NCI-H2029 treated with DMSO at 0.1 percent for 48 hours (cell line): ENCODE measurements at regions not wholly inside any gene's neighbourhood (a gene's known extent, or its start where the extent isn't known, plus 50 kb on each side); places are given as distances from the start of the nearest gene placed in this dataset.

ENCODE experiments used
- DNase-seq: peaks from one replicate; lab custom pipeline; 2025; lab: John Stamatoyannopoulos, UW

- DNase-seq: no peak
These were observed 242.7 kb downstream of the MREG start for GRCh38 chr2:215770668-215771067.

GRCh38 chr2:215769246-215769645 is 244.1 kb downstream of the MREG start:
- DNase-seq: no peak

GRCh38 chr2:215767625-215768024 is 245.7 kb downstream of the MREG start:
- no peak for DNase-seq

GRCh38 chr2:215765729-215766360 is 247.5 kb downstream of the MREG start:
- no peak for DNase-seq

- no peak for DNase-seq
These were observed 248.8 kb downstream of the MREG start for GRCh38 chr2:215764441-215765048.

- no peak for DNase-seq
These were observed 252.8 kb downstream of the MREG start for GRCh38 chr2:215760557-215760956.

- DNase-seq: no peak
These were observed 253.3 kb downstream of the MREG start for GRCh38 chr2:215760091-215760490.

GRCh38 chr2:215758691-215759090 is 254.7 kb downstream of the MREG start:
- no peak for DNase-seq

- DNase-seq: no peak
These were observed 257.0 kb downstream of the MREG start for GRCh38 chr2:215756346-215756730.

GRCh38 chr2:215755641-215756345 is 257.6 kb downstream of the MREG start:
- DNase-seq: no peak

- no peak for DNase-seq
These were observed 258.8 kb downstream of the MREG start for GRCh38 chr2:215754546-215754945.

- DNase-seq: no peak
These were observed 259.5 kb downstream of the MREG start for GRCh38 chr2:215753808-215754207.

- no peak for DNase-seq
These were observed 260.4 kb downstream of the MREG start for GRCh38 chr2:215752991-215753390.

- no peak for DNase-seq
These were observed 260.9 kb downstream of the MREG start for GRCh38 chr2:215752436-215752835.

GRCh38 chr2:215751911-215752272 is 261.5 kb downstream of the MREG start:
- no peak for DNase-seq

GRCh38 chr2:215751200-215751910 is 262.0 kb downstream of the MREG start:
- no peak for DNase-seq

- DNase-seq: no peak
These were observed 262.6 kb downstream of the MREG start for GRCh38 chr2:215750763-215751162.

GRCh38 chr2:215749092-215749957 is 264.0 kb downstream of the MREG start:
- no peak for DNase-seq

- no peak for DNase-seq
These were observed 264.9 kb downstream of the MREG start for GRCh38 chr2:215748446-215748845.

- no peak for DNase-seq
These were observed 266.3 kb downstream of the MREG start for GRCh38 chr2:215746887-215747615.

GRCh38 chr2:215746226-215746886 is 267.0 kb downstream of the MREG start:
- no peak for DNase-seq
